MM.1S (cell line): ENCODE measurements at regions not wholly inside any gene's neighbourhood (a gene's known extent, or its start where the extent isn't known, plus 50 kb on each side); places are given as distances from the start of the nearest gene placed in this dataset.

Source experiments
- DNase-seq: peaks from one replicate; pipeline ENCODE4 v3.0.0-alpha.2; 2015
- H2AFZ ChIP-seq: fragments of 300-600 bp; sonication (generic); 2 replicates; pipeline ENCODE4 v1.6.0; 2016; ENCODE audit warnings: antibody characterized with exemption, low read length
- H3F3A ChIP-seq: fragments of 300-600 bp; sonication (generic); 2 replicates; pipeline ENCODE4 v1.6.1; 2016; ENCODE audit warnings: mild to moderate bottlenecking, antibody characterized with exemption, low read length, moderate library complexity, mixed read lengths; ENCODE audit not compliant: insufficient read depth
- H3K27ac ChIP-seq: fragments of 300-600 bp; sonication (generic); 2 replicates; pipeline ENCODE4 v1.5.1; 2016; ENCODE audit warnings: mild to moderate bottlenecking, low read length
- H3K27me3 ChIP-seq: fragments of 300-600 bp; sonication (generic); replicated peaks from 2 replicates; pipeline ENCODE4 v1.6.0; 2016; ENCODE audit warnings: low read length; ENCODE audit not compliant: insufficient read depth
- H3K36me3 ChIP-seq: fragments of 300-600 bp; sonication (generic); replicated peaks from 2 replicates; pipeline ENCODE4 v1.6.1; 2016; ENCODE audit warnings: mild to moderate bottlenecking, low read length, mixed read lengths; ENCODE audit not compliant: insufficient read depth
- H3K4me1 ChIP-seq: fragments of 300-600 bp; sonication (generic); 2 replicates; pipeline ENCODE4 v1.6.1; 2016; ENCODE audit warnings: low read length, mixed read lengths
- H3K4me2 ChIP-seq: fragments of 300-600 bp; sonication (generic); 2 replicates; pipeline ENCODE4 v1.6.0; 2016; ENCODE audit warnings: low read depth, low read length
- H3K4me3 ChIP-seq: fragments of 300-600 bp; sonication (generic); 2 replicates; pipeline ENCODE4 v1.5.1; 2016; ENCODE audit warnings: low read length, mixed read lengths
- H3K79me2 ChIP-seq: fragments of 300-600 bp; sonication (generic); 2 replicates; pipeline ENCODE4 v1.6.1; 2016; ENCODE audit warnings: mixed run types, low read length, mixed read lengths
- H3K9ac ChIP-seq: fragments of 300-600 bp; sonication (generic); 2 replicates; pipeline ENCODE4 v1.6.1; 2016; ENCODE audit warnings: low read length, mixed read lengths
- H3K9me2 ChIP-seq: fragments of 300-600 bp; sonication (generic); replicated peaks from 2 replicates; pipeline ENCODE4 v1.6.1; 2016; ENCODE audit warnings: mild to moderate bottlenecking, low read length, mixed read lengths; ENCODE audit not compliant: insufficient read depth
- H3K9me3 ChIP-seq: fragments of 300-600 bp; sonication (generic); replicated peaks from 2 replicates; pipeline ENCODE4 v1.6.1; 2016; ENCODE audit warnings: mild to moderate bottlenecking, low read length, mixed read lengths; ENCODE audit not compliant: insufficient read depth
- H4K20me1 ChIP-seq: fragments of 300-600 bp; sonication (generic); 2 replicates; pipeline ENCODE4 v1.6.1; 2016; ENCODE audit warnings: mild to moderate bottlenecking, low read length, moderate library complexity, mixed read lengths; ENCODE audit not compliant: insufficient read depth
- EZH2 ChIP-seq: fragments of 300-600 bp; sonication (generic); optimal IDR thresholded peaks from 2 replicates; pipeline ENCODE3; 2017; ENCODE audit warnings: low read depth, mild to moderate bottlenecking, antibody characterized with exemption, low read length, mixed read lengths
- EZH2phosphoT487 ChIP-seq: fragments of 300-600 bp; sonication (generic); IDR thresholded peaks from 2 replicates; pipeline ENCODE4 v1.6.1; 2018; ENCODE audit warnings: antibody characterized with exemption, low read length
- TF ChIP-seq, protein P1 (sequence below): fragments of 300-600 bp; sonication (generic); IDR thresholded peaks from 2 replicates; pipeline ENCODE4 v1.5.1; 2016; ENCODE audit warnings: antibody characterized with exemption, low read length, mixed read lengths

DNA sequence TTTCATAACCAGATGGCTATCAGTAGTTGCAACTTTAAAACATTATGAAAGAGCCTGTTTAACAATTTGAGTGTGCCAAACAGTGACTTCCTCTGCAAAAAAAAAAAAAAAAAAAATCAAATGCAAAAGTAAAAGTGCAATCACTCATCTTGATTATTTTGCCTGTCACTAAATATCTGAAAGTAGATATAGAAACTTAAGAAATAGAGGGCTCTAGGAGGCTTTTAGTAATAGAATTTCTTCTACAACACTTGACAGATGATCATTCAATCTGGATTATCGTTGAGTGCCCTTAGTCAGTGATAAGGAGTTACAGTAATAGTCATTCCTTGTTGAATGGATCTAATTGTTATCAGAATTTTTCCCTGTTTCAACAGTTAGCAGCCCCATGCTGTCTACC lies 101.8 kb downstream of the CETN3 start:
- H3K9me3 ChIP-seq, result no peaks in the 10 kb centered on the region
- DNase-seq, result no peak
- no peak overlapping the region for H3K9ac ChIP-seq
- no peaks in the 10 kb centered on the region for H4K20me1 ChIP-seq
- no peaks in the 10 kb centered on the region for H3K36me3 ChIP-seq
- TF ChIP-seq, protein P1, sequence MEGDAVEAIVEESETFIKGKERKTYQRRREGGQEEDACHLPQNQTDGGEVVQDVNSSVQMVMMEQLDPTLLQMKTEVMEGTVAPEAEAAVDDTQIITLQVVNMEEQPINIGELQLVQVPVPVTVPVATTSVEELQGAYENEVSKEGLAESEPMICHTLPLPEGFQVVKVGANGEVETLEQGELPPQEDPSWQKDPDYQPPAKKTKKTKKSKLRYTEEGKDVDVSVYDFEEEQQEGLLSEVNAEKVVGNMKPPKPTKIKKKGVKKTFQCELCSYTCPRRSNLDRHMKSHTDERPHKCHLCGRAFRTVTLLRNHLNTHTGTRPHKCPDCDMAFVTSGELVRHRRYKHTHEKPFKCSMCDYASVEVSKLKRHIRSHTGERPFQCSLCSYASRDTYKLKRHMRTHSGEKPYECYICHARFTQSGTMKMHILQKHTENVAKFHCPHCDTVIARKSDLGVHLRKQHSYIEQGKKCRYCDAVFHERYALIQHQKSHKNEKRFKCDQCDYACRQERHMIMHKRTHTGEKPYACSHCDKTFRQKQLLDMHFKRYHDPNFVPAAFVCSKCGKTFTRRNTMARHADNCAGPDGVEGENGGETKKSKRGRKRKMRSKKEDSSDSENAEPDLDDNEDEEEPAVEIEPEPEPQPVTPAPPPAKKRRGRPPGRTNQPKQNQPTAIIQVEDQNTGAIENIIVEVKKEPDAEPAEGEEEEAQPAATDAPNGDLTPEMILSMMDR, result no peak
- TF ChIP-seq EZH2 (no peak), EZH2phosphoT487 (no peak)
- H3K27me3 ChIP-seq, result no peaks in the 10 kb centered on the region
- H3K9me2 ChIP-seq, result no peaks in the 10 kb centered on the region
- H3K79me2 ChIP-seq, result no peaks in the 10 kb centered on the region
- no peak overlapping the region for H3K27ac ChIP-seq
- no peak overlapping the region for H3K4me3 ChIP-seq
- no peaks in the 10 kb centered on the region for H3F3A ChIP-seq
- peaks cover 8% of the 10 kb centered on the region for H3K4me1 ChIP-seq
- H2AFZ ChIP-seq, result no peak overlapping the region
- no peak overlapping the region for H3K4me2 ChIP-seq

DNA sequence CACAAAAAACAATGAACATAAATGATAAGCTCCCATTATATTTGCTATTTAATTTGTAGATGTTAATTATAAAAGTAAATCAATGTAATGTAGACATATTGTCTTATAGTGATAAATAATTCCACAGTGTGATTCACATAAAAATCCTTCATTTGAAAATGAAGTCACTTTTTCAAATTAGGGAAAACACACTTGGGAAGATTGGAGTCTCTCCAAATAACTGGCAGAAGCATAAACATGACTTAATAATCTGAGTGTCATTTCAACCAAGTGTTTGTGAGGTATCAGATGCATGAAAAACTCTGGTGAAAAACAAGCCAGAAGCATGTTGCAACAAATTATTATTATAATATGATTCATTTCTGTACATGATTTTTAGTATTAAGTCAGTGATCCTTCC lies 102.2 kb downstream of the CETN3 start:
- Histone ChIP-seq H3K4me3 (no peak overlapping the region), H3K79me2 (no peaks in the 10 kb centered on the region), H3F3A (no peaks in the 10 kb centered on the region), H3K4me1 (peaks cover 8% of the 10 kb centered on the region), H2AFZ (no peak overlapping the region), H3K4me2 (no peak overlapping the region), H3K9ac (no peak overlapping the region), H3K9me2 (no peaks in the 10 kb centered on the region), H3K36me3 (no peaks in the 10 kb centered on the region), H3K9me3 (no peaks in the 10 kb centered on the region), H3K27ac (no peak overlapping the region), H3K27me3 (no peaks in the 10 kb centered on the region), H4K20me1 (no peaks in the 10 kb centered on the region)
- no peak for TF ChIP-seq EZH2
- TF ChIP-seq, protein P1, result no peak
- TF ChIP-seq EZH2phosphoT487, result no peak
- DNase-seq, result no peak

DNA sequence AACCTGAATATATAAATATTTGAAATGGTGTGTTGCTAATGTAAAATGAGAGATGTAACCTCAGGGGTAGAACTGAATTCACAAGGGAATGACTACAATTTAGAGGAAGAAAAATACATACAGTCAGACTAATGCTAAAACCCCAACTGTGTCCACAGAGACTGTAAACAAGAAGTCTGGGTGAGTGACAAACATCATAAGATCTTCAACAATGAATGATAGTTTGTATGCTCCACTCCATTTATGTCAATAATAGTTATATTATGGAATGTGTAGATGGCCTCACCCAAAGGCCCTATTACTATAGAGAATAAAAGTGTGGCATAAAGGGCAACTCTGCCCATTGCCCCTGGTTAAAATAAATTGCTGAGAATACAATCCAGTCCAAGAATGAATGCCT lies 102.9 kb downstream of the CETN3 start:
- no peak overlapping the region for H3K9ac ChIP-seq
- TF ChIP-seq EZH2phosphoT487 (no peak), EZH2 (no peak)
- TF ChIP-seq, protein P1, result no peak

More for the DNA sequence above, 102.9 kb downstream of the CETN3 start:
- no peak for DNase-seq
- Histone ChIP-seq H3K9me3 (no peaks in the 10 kb centered on the region), H3K4me3 (no peak overlapping the region), H3K79me2 (no peaks in the 10 kb centered on the region), H3F3A (peaks cover 7% of the 10 kb centered on the region), H3K36me3 (no peaks in the 10 kb centered on the region), H4K20me1 (no peaks in the 10 kb centered on the region), H3K9me2 (no peaks in the 10 kb centered on the region), H2AFZ (no peak overlapping the region), H3K27me3 (no peaks in the 10 kb centered on the region), H3K4me1 (peaks cover 16% of the 10 kb centered on the region), H3K27ac (no peak overlapping the region), H3K4me2 (no peak overlapping the region)
